H1 (cell line): ENCODE measurements at regions not wholly inside any gene's neighbourhood (a gene's known extent, or its start where the extent isn't known, plus 50 kb on each side); places are given as distances from the start of the nearest gene placed in this dataset.
"Not testable (repeated sequence)": the region's sequence is repeated elsewhere in the genome, so short reads cannot be mapped to it uniquely, and the experiment has no call there.

Experiments
- CTCF ChIA-PET: fragments of 300-600 bp; sonication (Branson Sonifier 250); formaldehyde crosslinking; loops from one replicate; lab custom pipeline; 2021; ENCODE audit not compliant: partially characterized antibody; lab: Charles Lee
- POLR2A ChIA-PET: fragments of 300-600 bp; sonication (Branson Sonifier 250); formaldehyde crosslinking; loops from one replicate; lab custom pipeline; 2021; ENCODE audit warnings: inconsistent platforms; ENCODE audit not compliant: partially characterized antibody; lab: Charles Lee
- DNase-seq, 2 experiments: peaks; one replicate each; pipeline versions ENCODE4 v3.0.0 to v3.0.0-alpha.2; 2010 to 2022; ENCODE audit warnings: low spot score in 2 of 2, low read depth in 1 of 2, mixed read lengths in 1 of 2
- FAIRE-seq: peaks from 2 replicates; lab custom pipeline; 2011; peaks lifted over from hg19 to GRCh38; lab: Jason Lieb, UNC
- H2AFZ ChIP-seq: 2 replicates; pipeline ENCODE4 v1.8.1; 2012; ENCODE audit warnings: low read length, inconsistent platforms
- H2AK5ac ChIP-seq: 2 replicates; pipeline ENCODE4 v1.6.1; 2013; ENCODE audit warnings: low read depth, low read length
- H2BK120ac ChIP-seq: replicated peaks from 2 replicates; pipeline ENCODE3; 2013; ENCODE audit warnings: low read depth, low read length, inconsistent platforms
- H2BK12ac ChIP-seq: 2 replicates; pipeline ENCODE4 v1.6.1; 2013; ENCODE audit warnings: low read depth, low read length
- H2BK15ac ChIP-seq: 2 replicates; pipeline ENCODE4 v1.6.1; 2013; ENCODE audit warnings: low read length
- H2BK20ac ChIP-seq: 2 replicates; pipeline ENCODE4 v1.6.1; 2013; ENCODE audit warnings: low read length
- H2BK5ac ChIP-seq: 2 replicates; pipeline ENCODE4 v1.6.1; 2013; ENCODE audit warnings: low read depth, low read length
- H3K14ac ChIP-seq: 2 replicates; pipeline ENCODE4 v1.6.1; 2013; ENCODE audit warnings: inconsistent platforms; ENCODE audit not compliant: insufficient read length
- H3K18ac ChIP-seq: 2 replicates; pipeline ENCODE4 v1.6.1; 2013; ENCODE audit warnings: low read length; ENCODE audit errors: extremely low read depth
- H3K23ac ChIP-seq: 2 replicates; pipeline ENCODE4 v1.6.1; 2013; ENCODE audit warnings: inconsistent platforms; ENCODE audit not compliant: insufficient read length
- H3K23me2 ChIP-seq: 2 replicates; pipeline ENCODE4 v1.6.1; 2013; ENCODE audit warnings: low read depth, low read length
- H3K27ac ChIP-seq: 2 replicates; pipeline ENCODE4 v1.6.1; 2011; ENCODE audit warnings: low read depth, low read length, inconsistent platforms
- H3K27me3 ChIP-seq, 4 experiments: replicated peaks in 1 of 4; 1 replicate in 1 of 4; 2 replicates in 3 of 4; pipeline versions ENCODE4 v1.6.1 to v1.8.1; 2011 to 2013; ENCODE audit warnings: low read length in 3 of 4, mild to moderate bottlenecking in 3 of 4, inconsistent platforms in 2 of 4, mixed read lengths in 2 of 4, moderate library complexity in 1 of 4; ENCODE audit not compliant: control insufficient read depth in 3 of 4, insufficient read depth in 3 of 4; ENCODE audit errors: extremely low read depth in 1 of 4
- H3K36me3 ChIP-seq, 4 experiments: 2 replicates each; pipeline versions ENCODE4 v1.6.1 to v1.8.1; 2011 to 2013; ENCODE audit warnings: mild to moderate bottlenecking in 4 of 4, low read length in 3 of 4, moderate library complexity in 2 of 4, control low read depth in 1 of 4, inconsistent platforms in 1 of 4; ENCODE audit not compliant: insufficient read depth in 4 of 4, control insufficient read depth in 2 of 4
- H3K4ac ChIP-seq: replicated peaks from 2 replicates; pipeline ENCODE3; 2013; ENCODE audit warnings: low read length, low read depth, mixed read lengths, inconsistent platforms; ENCODE audit not compliant: insufficient read length
- H3K4me1 ChIP-seq, 4 experiments: replicated peaks in 1 of 4; 1 replicate in 1 of 4; 2 replicates in 3 of 4; pipeline versions ENCODE4 v1.6.1 to v1.8.1; 2011 to 2013; ENCODE audit warnings: low read length in 3 of 4, inconsistent platforms in 2 of 4, mixed read lengths in 1 of 4; ENCODE audit not compliant: insufficient read depth in 4 of 4, control insufficient read depth in 3 of 4
- H3K4me2 ChIP-seq, 2 experiments: 2 replicates each; pipeline versions ENCODE4 v1.6.1 to v1.8.1; 2011 to 2013; ENCODE audit warnings: low read depth in 2 of 2, low read length in 2 of 2, control low read depth in 1 of 2, inconsistent platforms in 1 of 2, mild to moderate bottlenecking in 1 of 2; ENCODE audit not compliant: insufficient read depth in 1 of 2
- H3K4me3 ChIP-seq, 4 experiments: fragments of 200-600, 300-600 bp in 1 of 4; sonication (generic), shearing (Covaris generic), sonication (Bioruptor Twin) in 1 of 4; 2 replicates each; pipeline versions ENCODE4 v1.5.1 to v1.8.1; 2011 to 2016; ENCODE audit warnings: low read length in 4 of 4, low read depth in 3 of 4, control low read depth in 2 of 4, inconsistent platforms in 2 of 4, mild to moderate bottlenecking in 2 of 4, mixed read lengths in 1 of 4, moderate library complexity in 1 of 4; ENCODE audit not compliant: insufficient read depth in 2 of 4; ENCODE audit errors: extremely low read depth in 1 of 4
- H3K56ac ChIP-seq: replicated peaks from 2 replicates; pipeline ENCODE3; 2013; ENCODE audit warnings: low read depth, mild to moderate bottlenecking, mixed read lengths, low read length, inconsistent platforms; ENCODE audit not compliant: insufficient read length
- H3K79me1 ChIP-seq: 2 replicates; pipeline ENCODE4 v1.6.1; 2013; ENCODE audit warnings: low read depth, low read length, control low read depth
- H3K79me2 ChIP-seq, 2 experiments: 2 replicates each; pipeline versions ENCODE4 v1.6.1 to v1.8.1; 2012 to 2013; ENCODE audit warnings: low read length in 2 of 2, mild to moderate bottlenecking in 2 of 2, inconsistent platforms in 1 of 2; ENCODE audit not compliant: insufficient read depth in 2 of 2, control insufficient read depth in 1 of 2
- H3K9ac ChIP-seq, 4 experiments: replicated peaks in 1 of 4; 1 replicate in 1 of 4; 2 replicates in 3 of 4; pipeline versions ENCODE4 v1.6.1 to v1.8.1; 2011 to 2013; ENCODE audit warnings: low read depth in 3 of 4, low read length in 3 of 4, control low read depth in 2 of 4, mild to moderate bottlenecking in 2 of 4, moderate library complexity in 2 of 4, inconsistent platforms in 1 of 4; ENCODE audit errors: extremely low read depth in 1 of 4
- H3K9me3 ChIP-seq, 2 experiments: 2 replicates each; pipeline versions ENCODE4 v1.6.1 to v1.8.1; 2012 to 2013; ENCODE audit warnings: mild to moderate bottlenecking in 2 of 2, moderate library complexity in 2 of 2, control low read depth in 1 of 2, inconsistent platforms in 1 of 2, low read depth in 1 of 2, low read length in 1 of 2, mixed read lengths in 1 of 2; ENCODE audit not compliant: insufficient read depth in 2 of 2
- H4K20me1 ChIP-seq, 2 experiments: replicated peaks in 1 of 2; 2 replicates each; pipeline versions ENCODE3 to v1.8.1; 2011 to 2013; ENCODE audit warnings: inconsistent platforms in 2 of 2, low read length in 2 of 2, mild to moderate bottlenecking in 1 of 2; ENCODE audit not compliant: insufficient read depth in 2 of 2, control insufficient read depth in 1 of 2
- H4K5ac ChIP-seq: 2 replicates; pipeline ENCODE4 v1.6.1; 2013; ENCODE audit warnings: low read length, low read depth, mixed read lengths, inconsistent platforms; ENCODE audit not compliant: insufficient read length
- H4K8ac ChIP-seq: 2 replicates; pipeline ENCODE4 v1.8.0; 2013; ENCODE audit warnings: mild to moderate bottlenecking, moderate library complexity, low read length, inconsistent platforms; ENCODE audit not compliant: insufficient read depth; ENCODE audit errors: extremely low read depth
- H4K91ac ChIP-seq: replicated peaks from 2 replicates; pipeline ENCODE3; 2013; ENCODE audit warnings: low read length, mixed read lengths, inconsistent platforms; ENCODE audit not compliant: insufficient read length
- WGBS, 2 experiments: shearing (Covaris generic) in 1 of 2; methylation state at CpG; one replicate each; pipeline versions ENCODE4 v1.1.6 to v1.1.7; 2013 to 2015; ENCODE audit warnings: low lambda C conversion rate in 2 of 2, mixed read lengths in 2 of 2, inconsistent platforms in 1 of 2, low coverage in 1 of 2, missing lambda C conversion rate in 1 of 2; ENCODE audit not compliant: insufficient replicate concordance in 2 of 2, insufficient coverage in 1 of 2, insufficient read length in 1 of 2; ENCODE audit errors: extremely low coverage in 1 of 2, missing lambda C conversion rate in 1 of 2; 5-methylcytosine and 5-hydroxymethylcytosine counted together

DNA sequence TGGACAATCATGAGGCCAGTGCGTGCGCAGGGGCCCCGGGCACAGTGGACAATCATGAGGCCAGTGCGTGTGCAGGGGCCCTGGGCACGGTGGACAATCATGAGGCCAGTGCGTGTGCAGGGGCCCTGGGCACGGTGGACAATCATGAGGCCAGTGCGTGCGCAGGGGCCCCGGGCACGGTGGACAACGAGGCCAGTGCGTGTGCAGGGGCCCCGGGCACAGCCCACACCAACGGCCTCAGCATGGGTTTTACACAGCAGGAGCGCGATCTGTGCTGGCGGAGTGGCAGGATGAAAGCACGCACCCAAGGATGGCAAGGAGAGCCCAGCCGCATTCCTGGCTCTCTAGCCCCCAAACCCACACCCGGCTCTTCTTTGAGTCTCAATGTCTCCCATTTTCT, 78.8 kb downstream of the RFLNA start:
- H2BK15ac ChIP-seq, H2BK12ac ChIP-seq, H3K4ac ChIP-seq, H3K27ac ChIP-seq, H2BK5ac ChIP-seq, H3K9me3 ChIP-seq, H3K18ac ChIP-seq, H3K27me3 ChIP-seq, H3K23ac ChIP-seq, POLR2A ChIA-PET, H3K23me2 ChIP-seq, H3K4me2 ChIP-seq, H2BK120ac ChIP-seq, H3K14ac ChIP-seq, H2BK20ac ChIP-seq, H3K4me1 ChIP-seq, H4K8ac ChIP-seq, H3K4me3 ChIP-seq, FAIRE-seq, H3K56ac ChIP-seq, H2AFZ ChIP-seq, CTCF ChIA-PET, H2AK5ac ChIP-seq, H3K79me2 ChIP-seq, H3K9ac ChIP-seq, H4K5ac ChIP-seq, DNase-seq, H3K79me1 ChIP-seq, H4K20me1 ChIP-seq, H4K91ac ChIP-seq: not testable (repeated sequence)
- H3K36me3 ChIP-seq, result peaks cover 7 to 20% (median 12%) of the 10 kb centered on the region in 4 experiments; a peak in 6 of 8 replicates
- 91% methylated on average over 10 of the region's 21 CpGs; no CpG with 5 or more reads in 1 of the 2 experiments for WGBS, 2 experiments
